ENCODE measurements at regions not wholly inside any gene's neighbourhood (a gene's known extent, or its start where the extent isn't known, plus 50 kb on each side); places are given as distances from the start of the nearest gene placed in this dataset.
"Not testable (repeated sequence)": the region's sequence is repeated elsewhere in the genome, so short reads cannot be mapped to it uniquely, and the experiment has no call there.

- intact Hi-C loops (cut with micrococcal nuclease); H3K4me3 ChIP-seq (ENCODE audit: low read length); H3K27me3 Mint-ChIP-seq; H3K9me3 ChIP-seq (ENCODE audit: control insufficient read depth in 2 of 3, low read length in 3 of 3); H3K27me3 ChIP-seq (ENCODE audit: control insufficient read depth in 2 of 2, insufficient read depth in 2 of 2, low read length in 2 of 2); H3K9me3 Mint-ChIP-seq; H3K36me3 ChIP-seq (ENCODE audit: control insufficient read depth in 2 of 3, insufficient read depth in 3 of 3, low read length in 3 of 3); H3K4me3 Mint-ChIP-seq; H3K4me1 Mint-ChIP-seq; DNase-seq; H3K27ac ChIP-seq (ENCODE audit: low read depth, low read length); ATAC-seq; H3K36me3 Mint-ChIP-seq; H3K27ac Mint-ChIP-seq; POLR2A ChIA-PET; H3K4me1 ChIP-seq (ENCODE audit: control insufficient read depth in 2 of 2, insufficient read depth in 2 of 2, low read length in 2 of 2); CTCF ChIA-PET: not testable (repeated sequence)
Measured at GRCh38 chrX:106275172-106275571, 107.1 kb downstream of the PWWP3B start.

- no peak for ATAC-seq
- Mint-ChIP-seq H3K27me3 (no peaks in the 10 kb centered on the region), H3K36me3 (no peaks in the 10 kb centered on the region), H3K4me1 (no peaks in the 10 kb centered on the region), H3K27ac (no peak overlapping the region), H3K4me3 (no peak overlapping the region), H3K9me3 (no peaks in the 10 kb centered on the region)
- DNase-seq = no peak
- CTCF ChIA-PET = no interaction called here
- intact Hi-C loops (cut with micrococcal nuclease) = no loop called here
- POLR2A ChIA-PET = no interaction called here
- no peaks in the 10 kb centered on the region for H3K4me1 ChIP-seq (ENCODE audit: control insufficient read depth in 2 of 2, insufficient read depth in 2 of 2, low read length in 2 of 2)
- no peak overlapping the region for H3K27ac ChIP-seq (ENCODE audit: low read depth, low read length)
- no peaks in the 10 kb centered on the region for H3K9me3 ChIP-seq (ENCODE audit: control insufficient read depth in 2 of 3, low read length in 3 of 3)
- H3K4me3 ChIP-seq (ENCODE audit: low read length) = no peak overlapping the region
- H3K27me3 ChIP-seq (ENCODE audit: control insufficient read depth in 2 of 2, insufficient read depth in 2 of 2, low read length in 2 of 2) = no peaks in the 10 kb centered on the region
- H3K36me3 ChIP-seq (ENCODE audit: control insufficient read depth in 2 of 3, insufficient read depth in 3 of 3, low read length in 3 of 3) = no peaks in the 10 kb centered on the region
Measured at GRCh38 chrX:106278951-106279350, 110.8 kb downstream of the PWWP3B start.

DNA sequence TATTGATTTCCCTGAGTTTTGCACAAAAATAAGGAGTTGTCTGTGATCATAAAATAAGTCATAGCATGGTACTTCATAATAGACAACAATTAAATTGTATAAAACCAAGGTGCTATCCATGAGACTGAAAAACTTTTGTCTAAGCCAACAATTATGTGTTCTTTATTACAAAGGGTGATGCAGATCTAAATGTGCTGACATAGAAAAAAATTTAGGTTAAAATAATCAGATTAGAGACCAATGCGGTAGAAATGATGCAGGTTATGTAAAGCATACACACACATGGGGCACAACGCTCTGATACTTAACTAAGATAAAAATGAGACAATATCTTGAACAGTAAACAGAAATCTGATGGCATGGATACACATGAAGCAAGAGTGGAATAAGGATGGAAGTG is 113.3 kb downstream of the PWWP3B start:
- H3K27ac ChIP-seq (ENCODE audit: low read depth, low read length) = no peak overlapping the region

DNA sequence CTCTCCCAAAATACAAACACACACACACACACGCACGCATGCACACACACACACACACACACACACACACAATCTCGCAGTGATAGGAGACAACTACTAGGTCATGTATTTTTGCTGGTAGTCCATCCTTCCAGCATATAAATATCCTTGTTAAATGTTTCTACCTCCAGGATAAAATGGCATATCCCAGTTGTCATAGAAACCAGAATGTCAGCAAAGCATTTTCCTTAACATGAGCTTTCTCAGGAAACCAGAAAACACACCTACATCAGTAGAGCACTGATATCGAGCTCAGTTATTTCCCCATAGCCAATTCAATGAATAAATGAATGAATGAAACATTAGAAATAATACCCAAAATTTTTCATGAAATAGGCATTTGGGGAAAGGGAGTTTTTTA is 115.7 kb downstream of the PWWP3B start:
- H3K27ac ChIP-seq (ENCODE audit: low read depth, low read length) = no peak overlapping the region
- no peaks in the 10 kb centered on the region for H3K4me1 ChIP-seq (ENCODE audit: control insufficient read depth in 2 of 2, insufficient read depth in 2 of 2, low read length in 2 of 2)
- Mint-ChIP-seq H3K9me3 (no peaks in the 10 kb centered on the region), H3K27ac (no peak overlapping the region), H3K27me3 (no peaks in the 10 kb centered on the region), H3K4me3 (no peak overlapping the region), H3K4me1 (no peaks in the 10 kb centered on the region), H3K36me3 (no peaks in the 10 kb centered on the region)
- H3K27me3 ChIP-seq (ENCODE audit: control insufficient read depth in 2 of 2, insufficient read depth in 2 of 2, low read length in 2 of 2) = no peaks in the 10 kb centered on the region
- DNase-seq (no peak), ATAC-seq (no peak)
- H3K36me3 ChIP-seq (ENCODE audit: control insufficient read depth in 2 of 3, insufficient read depth in 3 of 3, low read length in 3 of 3) = no peaks in the 10 kb centered on the region
- H3K9me3 ChIP-seq (ENCODE audit: control insufficient read depth in 2 of 3, low read length in 3 of 3) = no peaks in the 10 kb centered on the region
- POLR2A ChIA-PET = no interaction called here
- intact Hi-C loops (cut with micrococcal nuclease) = no loop called here
- no peak overlapping the region for H3K4me3 ChIP-seq (ENCODE audit: low read length)
- CTCF ChIA-PET = no interaction called here

More for the DNA sequence above, 113.3 kb downstream of the PWWP3B start:
- no peaks in the 10 kb centered on the region for H3K27me3 ChIP-seq (ENCODE audit: control insufficient read depth in 2 of 2, insufficient read depth in 2 of 2, low read length in 2 of 2)
- H3K36me3 Mint-ChIP-seq = no peaks in the 10 kb centered on the region
- no peaks in the 10 kb centered on the region for H3K9me3 ChIP-seq (ENCODE audit: control insufficient read depth in 2 of 3, low read length in 3 of 3)
- no peak overlapping the region for H3K4me3 Mint-ChIP-seq
- no peaks in the 10 kb centered on the region for H3K4me1 ChIP-seq (ENCODE audit: control insufficient read depth in 2 of 2, insufficient read depth in 2 of 2, low read length in 2 of 2)
- no peaks in the 10 kb centered on the region for H3K36me3 ChIP-seq (ENCODE audit: control insufficient read depth in 2 of 3, insufficient read depth in 3 of 3, low read length in 3 of 3)
- no peaks in the 10 kb centered on the region for H3K9me3 Mint-ChIP-seq
- H3K4me1 Mint-ChIP-seq = no peaks in the 10 kb centered on the region
- H3K27ac Mint-ChIP-seq = no peak overlapping the region
- ChIA-PET POLR2A (no interaction called here), CTCF (no interaction called here)
- ATAC-seq = no peak
- H3K27me3 Mint-ChIP-seq = no peaks in the 10 kb centered on the region
- intact Hi-C loops (cut with micrococcal nuclease) = no loop called here
- no peak overlapping the region for H3K4me3 ChIP-seq (ENCODE audit: low read length)
- DNase-seq = no peak

DNA sequence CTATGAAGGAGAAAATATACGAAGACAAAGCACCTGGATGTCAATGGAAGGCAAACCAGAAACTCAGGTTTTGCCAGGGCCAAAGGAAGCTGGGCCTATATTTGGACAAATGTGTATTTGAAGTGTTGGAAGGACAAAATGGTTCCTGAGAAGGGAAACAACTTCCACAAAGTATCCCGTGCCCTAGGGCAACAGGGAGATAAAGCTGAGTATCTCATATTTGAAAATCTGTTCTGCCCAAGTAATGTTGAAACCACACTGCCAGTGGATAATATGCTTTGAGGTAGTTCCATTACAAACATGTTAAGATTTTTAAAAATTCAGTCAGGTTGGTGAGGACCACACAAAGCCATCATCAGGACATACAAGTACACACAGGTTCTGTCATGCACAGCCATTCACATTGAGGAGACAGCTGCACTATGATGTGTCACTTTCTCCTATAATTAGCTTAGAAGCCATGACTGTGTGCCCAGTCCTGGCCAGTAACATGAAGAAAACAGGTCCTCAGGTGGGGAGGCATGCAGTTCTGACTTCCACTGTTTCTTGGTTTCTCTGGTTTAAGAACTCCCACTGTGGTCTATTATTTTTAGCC is 116.4 kb downstream of the PWWP3B start:
- Histone ChIP-seq H3K27ac (ENCODE audit: low read depth, low read length) (no peak overlapping the region), H3K27me3 (ENCODE audit: control insufficient read depth in 2 of 2, insufficient read depth in 2 of 2, low read length in 2 of 2) (no peaks in the 10 kb centered on the region), H3K9me3 (ENCODE audit: control insufficient read depth in 2 of 3, low read length in 3 of 3) (no peaks in the 10 kb centered on the region), H3K4me1 (ENCODE audit: control insufficient read depth in 2 of 2, insufficient read depth in 2 of 2, low read length in 2 of 2) (no peaks in the 10 kb centered on the region), H3K4me3 (ENCODE audit: low read length) (no peak overlapping the region), H3K36me3 (ENCODE audit: control insufficient read depth in 2 of 3, insufficient read depth in 3 of 3, low read length in 3 of 3) (no peaks in the 10 kb centered on the region)
- DNase-seq (no peak), ATAC-seq (no peak)
- H3K27me3 Mint-ChIP-seq = no peaks in the 10 kb centered on the region
- H3K9me3 Mint-ChIP-seq = no peaks in the 10 kb centered on the region
- H3K27ac Mint-ChIP-seq = no peak overlapping the region
- H3K36me3 Mint-ChIP-seq = no peaks in the 10 kb centered on the region
- intact Hi-C loops (cut with micrococcal nuclease) = no loop called here
- no peaks in the 10 kb centered on the region for H3K4me1 Mint-ChIP-seq
- CTCF ChIA-PET = no interaction called here
- POLR2A ChIA-PET = no interaction called here
- no peak overlapping the region for H3K4me3 Mint-ChIP-seq

- intact Hi-C loops (cut with micrococcal nuclease) = no loop called here
Measured at GRCh38 chrX:106286053-106286650, 118.0 kb downstream of the PWWP3B start.

GRCh38 chrX:106290778-106291177 is 122.7 kb downstream of the PWWP3B start:
- POLR2A ChIA-PET, H3K9me3 Mint-ChIP-seq: not testable (repeated sequence)

More at GRCh38 chrX:106286053-106286650, 118.0 kb downstream of the PWWP3B start:
- Mint-ChIP-seq H3K4me1 (no peaks in the 10 kb centered on the region), H3K36me3 (no peaks in the 10 kb centered on the region), H3K27me3 (no peaks in the 10 kb centered on the region), H3K27ac (no peak overlapping the region), H3K4me3 (no peak overlapping the region), H3K9me3 (no peaks in the 10 kb centered on the region)
- Histone ChIP-seq H3K4me3 (ENCODE audit: low read length) (no peak overlapping the region), H3K4me1 (ENCODE audit: control insufficient read depth in 2 of 2, insufficient read depth in 2 of 2, low read length in 2 of 2) (no peaks in the 10 kb centered on the region), H3K36me3 (ENCODE audit: control insufficient read depth in 2 of 3, insufficient read depth in 3 of 3, low read length in 3 of 3) (no peaks in the 10 kb centered on the region), H3K9me3 (ENCODE audit: control insufficient read depth in 2 of 3, low read length in 3 of 3) (no peaks in the 10 kb centered on the region), H3K27me3 (ENCODE audit: control insufficient read depth in 2 of 2, insufficient read depth in 2 of 2, low read length in 2 of 2) (no peaks in the 10 kb centered on the region), H3K27ac (ENCODE audit: low read depth, low read length) (no peak overlapping the region)
- CTCF ChIA-PET = no interaction called here
- DNase-seq (no peak), ATAC-seq (no peak)
- POLR2A ChIA-PET = no interaction called here

More at GRCh38 chrX:106290778-106291177, 122.7 kb downstream of the PWWP3B start:
- H3K27me3 Mint-ChIP-seq; H3K36me3 Mint-ChIP-seq; CTCF ChIA-PET; H3K9me3 ChIP-seq (ENCODE audit: control insufficient read depth in 2 of 3, low read length in 3 of 3); H3K4me3 Mint-ChIP-seq; H3K27ac Mint-ChIP-seq; DNase-seq; intact Hi-C loops (cut with micrococcal nuclease); H3K36me3 ChIP-seq (ENCODE audit: control insufficient read depth in 2 of 3, insufficient read depth in 3 of 3, low read length in 3 of 3); H3K4me3 ChIP-seq (ENCODE audit: low read length); H3K4me1 ChIP-seq (ENCODE audit: control insufficient read depth in 2 of 2, insufficient read depth in 2 of 2, low read length in 2 of 2); H3K27me3 ChIP-seq (ENCODE audit: control insufficient read depth in 2 of 2, insufficient read depth in 2 of 2, low read length in 2 of 2); H3K27ac ChIP-seq (ENCODE audit: low read depth, low read length); ATAC-seq; H3K4me1 Mint-ChIP-seq: not testable (repeated sequence)

All from naive thymus-derived CD4-positive, alpha-beta T cell (primary cell).